ENCODE measurements at regions not wholly inside any gene's neighbourhood (a gene's known extent, or its start where the extent isn't known, plus 50 kb on each side); places are given as distances from the start of the nearest gene placed in this dataset.

DNA sequence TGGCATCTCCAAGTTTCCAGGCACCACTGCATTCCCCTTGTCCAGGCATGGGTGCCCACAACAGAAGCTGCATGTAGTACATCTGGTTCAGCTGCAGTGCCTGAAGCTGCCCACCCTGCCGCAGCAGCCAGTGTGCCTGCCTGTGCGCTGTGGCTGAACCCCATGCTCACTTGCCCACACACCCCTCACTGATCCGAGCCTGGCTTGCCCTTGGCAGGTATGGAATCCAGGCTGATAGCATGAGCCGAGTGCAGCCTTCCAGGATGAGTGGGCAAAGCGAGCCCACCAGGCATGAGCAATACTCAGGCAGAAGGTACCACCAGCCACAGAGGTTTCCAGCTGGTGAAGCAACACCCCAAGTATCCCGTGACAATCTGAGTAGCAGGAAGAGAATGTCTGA lies 280.3 kb upstream of the KLF12 start:
- TF ChIP-seq, protein P1, sequence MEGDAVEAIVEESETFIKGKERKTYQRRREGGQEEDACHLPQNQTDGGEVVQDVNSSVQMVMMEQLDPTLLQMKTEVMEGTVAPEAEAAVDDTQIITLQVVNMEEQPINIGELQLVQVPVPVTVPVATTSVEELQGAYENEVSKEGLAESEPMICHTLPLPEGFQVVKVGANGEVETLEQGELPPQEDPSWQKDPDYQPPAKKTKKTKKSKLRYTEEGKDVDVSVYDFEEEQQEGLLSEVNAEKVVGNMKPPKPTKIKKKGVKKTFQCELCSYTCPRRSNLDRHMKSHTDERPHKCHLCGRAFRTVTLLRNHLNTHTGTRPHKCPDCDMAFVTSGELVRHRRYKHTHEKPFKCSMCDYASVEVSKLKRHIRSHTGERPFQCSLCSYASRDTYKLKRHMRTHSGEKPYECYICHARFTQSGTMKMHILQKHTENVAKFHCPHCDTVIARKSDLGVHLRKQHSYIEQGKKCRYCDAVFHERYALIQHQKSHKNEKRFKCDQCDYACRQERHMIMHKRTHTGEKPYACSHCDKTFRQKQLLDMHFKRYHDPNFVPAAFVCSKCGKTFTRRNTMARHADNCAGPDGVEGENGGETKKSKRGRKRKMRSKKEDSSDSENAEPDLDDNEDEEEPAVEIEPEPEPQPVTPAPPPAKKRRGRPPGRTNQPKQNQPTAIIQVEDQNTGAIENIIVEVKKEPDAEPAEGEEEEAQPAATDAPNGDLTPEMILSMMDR (IDR thresholded peaks at IDR 0.05): no peak
- TF ChIP-seq POLR2A (IDR thresholded peaks at IDR 0.05): no peak
